ENCODE measurements at regions not wholly inside any gene's neighbourhood (a gene's known extent, or its start where the extent isn't known, plus 50 kb on each side); places are given as distances from the start of the nearest gene placed in this dataset.

DNA sequence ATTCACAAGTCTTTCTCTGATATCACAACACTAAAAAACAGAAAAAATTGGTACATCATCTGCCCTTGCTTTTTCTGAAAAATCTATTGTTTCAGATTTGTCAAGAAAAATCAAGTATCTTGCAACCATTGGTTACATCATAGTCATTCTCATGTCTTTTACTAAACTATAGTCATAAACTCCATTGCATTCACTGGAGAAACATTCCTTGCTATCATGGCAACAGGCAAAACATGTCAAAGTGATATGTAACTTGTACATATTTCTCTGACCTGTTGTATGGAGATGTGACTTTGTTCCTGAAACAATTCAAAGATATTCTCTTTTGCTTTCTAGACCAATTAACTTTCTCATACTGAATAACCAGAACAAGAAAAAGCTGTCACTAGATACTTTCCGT lies 121.9 kb upstream of the ANK2 start:
- ATAC-seq (no peak), DNase-seq (no peak)
- H3K27me3 ChIP-seq (ENCODE audit: low read depth): no peaks in the 10 kb centered on the region
- TF ChIP-seq, protein P1, sequence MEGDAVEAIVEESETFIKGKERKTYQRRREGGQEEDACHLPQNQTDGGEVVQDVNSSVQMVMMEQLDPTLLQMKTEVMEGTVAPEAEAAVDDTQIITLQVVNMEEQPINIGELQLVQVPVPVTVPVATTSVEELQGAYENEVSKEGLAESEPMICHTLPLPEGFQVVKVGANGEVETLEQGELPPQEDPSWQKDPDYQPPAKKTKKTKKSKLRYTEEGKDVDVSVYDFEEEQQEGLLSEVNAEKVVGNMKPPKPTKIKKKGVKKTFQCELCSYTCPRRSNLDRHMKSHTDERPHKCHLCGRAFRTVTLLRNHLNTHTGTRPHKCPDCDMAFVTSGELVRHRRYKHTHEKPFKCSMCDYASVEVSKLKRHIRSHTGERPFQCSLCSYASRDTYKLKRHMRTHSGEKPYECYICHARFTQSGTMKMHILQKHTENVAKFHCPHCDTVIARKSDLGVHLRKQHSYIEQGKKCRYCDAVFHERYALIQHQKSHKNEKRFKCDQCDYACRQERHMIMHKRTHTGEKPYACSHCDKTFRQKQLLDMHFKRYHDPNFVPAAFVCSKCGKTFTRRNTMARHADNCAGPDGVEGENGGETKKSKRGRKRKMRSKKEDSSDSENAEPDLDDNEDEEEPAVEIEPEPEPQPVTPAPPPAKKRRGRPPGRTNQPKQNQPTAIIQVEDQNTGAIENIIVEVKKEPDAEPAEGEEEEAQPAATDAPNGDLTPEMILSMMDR (IDR thresholded peaks at IDR 0.05): no peak
- H3K4me3 ChIP-seq: no peak overlapping the region
- H3K36me3 ChIP-seq: no peaks in the 10 kb centered on the region
- intact Hi-C loops (cut with DNase I): no loop called here
- H3K27ac ChIP-seq: no peak overlapping the region
- H3K9me3 ChIP-seq: no peaks in the 10 kb centered on the region
- H3K4me1 ChIP-seq: no peaks in the 10 kb centered on the region

GRCh38 chr4:112931001-112931400 lies 118.5 kb upstream of the ANK2 start:
- no peak overlapping the region for H3K4me3 ChIP-seq
- H3K4me1 ChIP-seq: no peaks in the 10 kb centered on the region
- TF ChIP-seq, protein P1 (IDR thresholded peaks at IDR 0.05): no peak
- no peak for DNase-seq
- no peak overlapping the region for H3K27ac ChIP-seq
- no peaks in the 10 kb centered on the region for H3K9me3 ChIP-seq
- no peak for ATAC-seq
- H3K36me3 ChIP-seq: no peaks in the 10 kb centered on the region
- intact Hi-C loops (cut with DNase I): no loop called here
- no peaks in the 10 kb centered on the region for H3K27me3 ChIP-seq (ENCODE audit: low read depth)

GRCh38 chr4:112933790-112934189 lies 115.7 kb upstream of the ANK2 start:
- intact Hi-C loops (cut with DNase I): no loop called here
- ATAC-seq: no peak
- H3K36me3 ChIP-seq: no peaks in the 10 kb centered on the region
- no peaks in the 10 kb centered on the region for H3K9me3 ChIP-seq
- H3K4me3 ChIP-seq: no peak overlapping the region
- no peaks in the 10 kb centered on the region for H3K4me1 ChIP-seq
- H3K27ac ChIP-seq: no peak overlapping the region
- DNase-seq: no peak
- no peaks in the 10 kb centered on the region for H3K27me3 ChIP-seq (ENCODE audit: low read depth)
- TF ChIP-seq, protein P1 (IDR thresholded peaks at IDR 0.05): no peak

GRCh38 chr4:112938461-112939058 lies 110.9 kb upstream of the ANK2 start:
- H3K4me1 ChIP-seq: no peaks in the 10 kb centered on the region
- ATAC-seq (no peak), DNase-seq (no peak)
- no peaks in the 10 kb centered on the region for H3K36me3 ChIP-seq
- H3K27me3 ChIP-seq (ENCODE audit: low read depth): no peaks in the 10 kb centered on the region
- intact Hi-C loops (cut with DNase I): no loop called here
- H3K9me3 ChIP-seq: no peaks in the 10 kb centered on the region
- H3K27ac ChIP-seq: no peak overlapping the region
- no peak overlapping the region for H3K4me3 ChIP-seq
- TF ChIP-seq, protein P1 (IDR thresholded peaks at IDR 0.05): peak; percentile 60

DNA sequence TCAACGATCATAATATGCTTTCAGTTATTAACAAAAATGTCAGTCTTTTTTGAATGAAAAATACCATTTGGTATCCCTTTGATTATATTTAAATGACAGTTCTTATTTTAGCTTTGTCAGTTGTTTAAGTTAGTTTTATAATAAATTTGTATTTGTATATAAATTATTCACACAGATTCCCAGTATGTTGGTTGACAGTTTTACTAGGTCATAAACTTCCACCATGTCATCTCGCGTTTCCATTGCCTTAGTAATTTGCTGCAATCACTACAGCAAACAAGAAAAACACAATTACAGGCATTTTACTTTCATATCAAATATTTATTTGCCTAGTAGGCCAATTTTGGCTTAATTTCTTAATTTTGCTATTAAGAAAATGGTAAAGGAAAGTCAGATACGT lies 109.6 kb upstream of the ANK2 start:
- intact Hi-C loops (cut with DNase I): no loop called here
- Histone ChIP-seq H3K9me3 (no peaks in the 10 kb centered on the region), H3K4me1 (no peaks in the 10 kb centered on the region), H3K27ac (no peak overlapping the region), H3K36me3 (no peaks in the 10 kb centered on the region), H3K27me3 (ENCODE audit: low read depth) (no peaks in the 10 kb centered on the region), H3K4me3 (no peak overlapping the region)
- DNase-seq (no peak), ATAC-seq (no peak)
- TF ChIP-seq, protein P1 (IDR thresholded peaks at IDR 0.05): no peak

GRCh38 chr4:112940336-112940735 lies 109.1 kb upstream of the ANK2 start:
- no peak overlapping the region for H3K27ac ChIP-seq
- H3K9me3 ChIP-seq: no peaks in the 10 kb centered on the region
- H3K4me3 ChIP-seq: no peak overlapping the region
- H3K36me3 ChIP-seq: no peaks in the 10 kb centered on the region
- H3K27me3 ChIP-seq (ENCODE audit: low read depth): no peaks in the 10 kb centered on the region
- intact Hi-C loops (cut with DNase I): no loop called here
- ATAC-seq: no peak
- TF ChIP-seq, protein P1 (IDR thresholded peaks at IDR 0.05): no peak
- H3K4me1 ChIP-seq: no peaks in the 10 kb centered on the region
- no peak for DNase-seq

Measured in lower lobe of right lung (tissue), 2 donors.